ENCODE measurements at regions not wholly inside any gene's neighbourhood (a gene's known extent, or its start where the extent isn't known, plus 50 kb on each side); places are given as distances from the start of the nearest gene placed in this dataset.

- Histone ChIP-seq H2AFZ (ENCODE audit: low read length) (no peak overlapping the region), H3K4me1 (ENCODE audit: insufficient read depth, low read length) (no peaks in the 10 kb centered on the region), H3K27ac (ENCODE audit: extremely low read length, insufficient read depth, low read length) (no peak overlapping the region), H3K9ac (ENCODE audit: insufficient read depth, low read depth, low read length) (no peak overlapping the region), H3K4me3 (replicated peaks in 1 of 3; ENCODE audit: insufficient read depth in 1 of 3, low read depth in 2 of 3, low read length in 3 of 3) (no peak overlapping the region), H3K27me3 (ENCODE audit: control insufficient read depth in 1 of 2, insufficient read depth in 2 of 2, low read length in 2 of 2) (no peaks in the 10 kb centered on the region), H4K20me1 (ENCODE audit: insufficient read depth, low read length) (no peaks in the 10 kb centered on the region), H3K9me3 (ENCODE audit: low read length) (no peaks in the 10 kb centered on the region), H3K4me2 (ENCODE audit: low read depth, low read length) (no peak overlapping the region), H3K36me3 (replicated peaks in 1 of 2; ENCODE audit: control insufficient read depth in 1 of 2, insufficient read depth in 2 of 2, low read length in 2 of 2) (no peaks in the 10 kb centered on the region), H3K79me2 (ENCODE audit: insufficient read depth, low read length) (no peaks in the 10 kb centered on the region)
- 16% methylated on average over 11 of the region's 12 CpGs for WGBS (ENCODE audit: low lambda C conversion rate)
- ChIA-PET CTCF (ENCODE audit: low intra/inter-chr PET ratio, low total read pairs) (no interaction called here), POLR2A (no interaction called here)
- FAIRE-seq (no peak), ATAC-seq (no peak), DNase-seq (ENCODE audit: low spot score) (no peak)
- no TSS peak for BruUV-seq (replicated peaks)
- intact Hi-C loops (cut with micrococcal nuclease; ENCODE audit: unreplicated experiment) (no loop called here), in situ Hi-C loops (cut with HindIII; ENCODE audit: extremely low pct_ligation_motif_present, low pct_unique_long_range_greater_than_20kb) (no loop called here)
- TF ChIP-seq MAFK (conservative IDR thresholded peaks at IDR 0.05 in 1 of 2, IDR thresholded peaks at IDR 0.05 in 1 of 2; ENCODE audit: low read length in 2 of 2): 0 out of 4 replicates have a peak, but pooled peaks of 1 of the 2 experiments have one; percentile 7
- no peak for TF ChIP-seq FIP1L1 (IDR thresholded peaks at IDR 0.05; ENCODE audit: borderline replicate concordance, insufficient read depth, low read depth, low read length)
- no peak for TF ChIP-seq PCBP2 (optimal IDR thresholded peaks at IDR 0.05; ENCODE audit: low read depth, low read length, poor library complexity, severe bottlenecking)
Observed at GRCh38 chr18:14933049-14933851, 185.3 kb downstream of the ANKRD30B start.

- Histone ChIP-seq H3K9ac (ENCODE audit: insufficient read depth, low read depth, low read length) (no peak overlapping the region), H3K27me3 (ENCODE audit: control insufficient read depth in 1 of 2, insufficient read depth in 2 of 2, low read length in 2 of 2) (no peaks in the 10 kb centered on the region), H3K4me2 (ENCODE audit: low read depth, low read length) (no peak overlapping the region), H3K4me3 (replicated peaks in 1 of 3; ENCODE audit: insufficient read depth in 1 of 3, low read depth in 2 of 3, low read length in 3 of 3) (no peak overlapping the region), H4K20me1 (ENCODE audit: insufficient read depth, low read length) (no peaks in the 10 kb centered on the region), H3K27ac (ENCODE audit: extremely low read length, insufficient read depth, low read length) (no peak overlapping the region), H3K79me2 (ENCODE audit: insufficient read depth, low read length) (no peaks in the 10 kb centered on the region), H3K36me3 (replicated peaks in 1 of 2; ENCODE audit: control insufficient read depth in 1 of 2, insufficient read depth in 2 of 2, low read length in 2 of 2) (no peaks in the 10 kb centered on the region), H3K9me3 (ENCODE audit: low read length) (no peaks in the 10 kb centered on the region), H2AFZ (ENCODE audit: low read length) (no peak overlapping the region), H3K4me1 (ENCODE audit: insufficient read depth, low read length) (no peaks in the 10 kb centered on the region)
- CTCF ChIA-PET (ENCODE audit: low intra/inter-chr PET ratio, low total read pairs): no interaction called here
- DNase-seq (ENCODE audit: low spot score) (no peak), ATAC-seq (peak; percentile 36), FAIRE-seq (no peak)
- intact Hi-C loops (cut with micrococcal nuclease; ENCODE audit: unreplicated experiment): no loop called here
- WGBS (ENCODE audit: low lambda C conversion rate): 20% methylated on average over 5 of the region's 10 CpGs
- no peak for TF ChIP-seq ZNF343 (CRISPR knock-in tag; IDR thresholded peaks at IDR 0.05)
- TF ChIP-seq TBL1XR1 (IDR thresholded peaks at IDR 0.05; ENCODE audit: borderline replicate concordance, low read length, partially characterized antibody): no peak
- no peak for TF ChIP-seq SYNCRIP (IDR thresholded peaks at IDR 0.05; ENCODE audit: insufficient read depth, low read depth, low read length)
- TF ChIP-seq ZNF567 (CRISPR knock-in tag; IDR thresholded peaks at IDR 0.05; ENCODE audit: borderline replicate concordance): no peak
- no peak for TF ChIP-seq ZNF317 (CRISPR knock-in tag; IDR thresholded peaks at IDR 0.05)
- no peak for TF ChIP-seq SMAD1 (CRISPR knock-in tag; IDR thresholded peaks at IDR 0.05; ENCODE audit: borderline replicate concordance, low read depth)
- in situ Hi-C loops (cut with HindIII; ENCODE audit: extremely low pct_ligation_motif_present, low pct_unique_long_range_greater_than_20kb): no loop called here
- BruUV-seq (replicated peaks): no TSS peak
- POLR2A ChIA-PET: no interaction called here
Observed at GRCh38 chr18:14933964-14934363, 186.0 kb downstream of the ANKRD30B start.
